ENCODE measurements at regions not wholly inside any gene's neighbourhood (a gene's known extent, or its start where the extent isn't known, plus 50 kb on each side); places are given as distances from the start of the nearest gene placed in this dataset.

- TF ChIP-seq HMGXB4 (CRISPR knock-in tag; IDR thresholded peaks at IDR 0.05; ENCODE audit: borderline replicate concordance) (no peak), CTCF (IDR thresholded peaks at IDR 0.05) (no peak), SREBF2 (IDR thresholded peaks at IDR 0.05) (no peak), ESRRA (IDR thresholded peaks at IDR 0.05; ENCODE audit: borderline replicate concordance, low read length) (no peak), POLR2AphosphoS2 (conservative IDR thresholded peaks at IDR 0.05; ENCODE audit: low read length) (no peak), POLR2A (IDR thresholded peaks at IDR 0.05; ENCODE audit: low read length) (no peak), BCL3 (IDR thresholded peaks at IDR 0.05) (no peak), MAX (IDR thresholded peaks at IDR 0.05) (no peak), RARB (CRISPR knock-in tag; IDR thresholded peaks at IDR 0.05) (no peak), SMC3 (IDR thresholded peaks at IDR 0.05) (no peak), ZNF302 (CRISPR knock-in tag; IDR thresholded peaks at IDR 0.05) (no peak), RNF2 (IDR thresholded peaks at IDR 0.05; ENCODE audit: borderline replicate concordance, low read depth) (no peak), EHMT2 (IDR thresholded peaks at IDR 0.05; ENCODE audit: low read depth) (no peak)
Measured at GRCh38 chr1:29779146-29779545, 542.8 kb downstream of the PTPRU start.
